Prostate gland (tissue), 2 donors: ENCODE measurements at regions not wholly inside any gene's neighbourhood (a gene's known extent, or its start where the extent isn't known, plus 50 kb on each side); places are given as distances from the start of the nearest gene placed in this dataset.
"Not testable (repeated sequence)": the region's sequence is repeated elsewhere in the genome, so short reads cannot be mapped to it uniquely, and the experiment has no call there.

Experiments used
- CTCF ChIP-seq, 4 experiments: fragments of 200-600 bp in 2 of 4; fragments of 450-650 bp in 2 of 4; sonication (generic) in 2 of 4; IDR thresholded peaks; 1 replicate in 3 of 4; 2 replicates in 1 of 4; pipeline ENCODE4 v1.5.1; 2016 to 2019; ENCODE audit warnings: antibody characterized with exemption in 4 of 4, mild to moderate bottlenecking in 2 of 4, moderate library complexity in 2 of 4
- POLR2A ChIP-seq: fragments of 450-650 bp; IDR thresholded peaks from one replicate; pipeline ENCODE4 v1.6.1; 2016; ENCODE audit warnings: antibody characterized with exemption, mild to moderate bottlenecking

- TF ChIP-seq CTCF (IDR thresholded peaks at IDR 0.05); POLR2A: not testable (repeated sequence)
These were observed 83.0 kb upstream of the SPTLC1 start for GRCh38 chr9:92198237-92198636.
